ENCODE measurements at regions not wholly inside any gene's neighbourhood (a gene's known extent, or its start where the extent isn't known, plus 50 kb on each side); places are given as distances from the start of the nearest gene placed in this dataset.

- no peak for TF ChIP-seq POLR2A (IDR thresholded peaks at IDR 0.05)
- no peak for TF ChIP-seq CTCF (IDR thresholded peaks at IDR 0.05)
Measured at GRCh38 chr21:28374881-28375280, 617.8 kb downstream of the LTN1 start.

All from uterus (tissue), 2 donors.